Fibroblast of mammary gland (primary cell): ENCODE measurements at regions not wholly inside any gene's neighbourhood (a gene's known extent, or its start where the extent isn't known, plus 50 kb on each side); places are given as distances from the start of the nearest gene placed in this dataset.
"Not testable (repeated sequence)": the region's sequence is repeated elsewhere in the genome, so short reads cannot be mapped to it uniquely, and the experiment has no call there.

Experiments used
- DNase-seq: peaks from one replicate; pipeline ENCODE4 v3.0.0-alpha.2; 2010; ENCODE audit warnings: low read depth
- H3K4me3 ChIP-seq: 2 replicates; pipeline ENCODE4 v1.5.1; 2011; ENCODE audit warnings: low read depth, mild to moderate bottlenecking, low read length, moderate library complexity; ENCODE audit not compliant: control insufficient read depth
- TF ChIP-seq, protein P1 (sequence below): conservative IDR thresholded peaks from 2 replicates; pipeline ENCODE4 v1.5.1; 2011; ENCODE audit warnings: low read depth, low read length, inconsistent platforms; ENCODE audit not compliant: control insufficient read depth, insufficient read depth

DNA sequence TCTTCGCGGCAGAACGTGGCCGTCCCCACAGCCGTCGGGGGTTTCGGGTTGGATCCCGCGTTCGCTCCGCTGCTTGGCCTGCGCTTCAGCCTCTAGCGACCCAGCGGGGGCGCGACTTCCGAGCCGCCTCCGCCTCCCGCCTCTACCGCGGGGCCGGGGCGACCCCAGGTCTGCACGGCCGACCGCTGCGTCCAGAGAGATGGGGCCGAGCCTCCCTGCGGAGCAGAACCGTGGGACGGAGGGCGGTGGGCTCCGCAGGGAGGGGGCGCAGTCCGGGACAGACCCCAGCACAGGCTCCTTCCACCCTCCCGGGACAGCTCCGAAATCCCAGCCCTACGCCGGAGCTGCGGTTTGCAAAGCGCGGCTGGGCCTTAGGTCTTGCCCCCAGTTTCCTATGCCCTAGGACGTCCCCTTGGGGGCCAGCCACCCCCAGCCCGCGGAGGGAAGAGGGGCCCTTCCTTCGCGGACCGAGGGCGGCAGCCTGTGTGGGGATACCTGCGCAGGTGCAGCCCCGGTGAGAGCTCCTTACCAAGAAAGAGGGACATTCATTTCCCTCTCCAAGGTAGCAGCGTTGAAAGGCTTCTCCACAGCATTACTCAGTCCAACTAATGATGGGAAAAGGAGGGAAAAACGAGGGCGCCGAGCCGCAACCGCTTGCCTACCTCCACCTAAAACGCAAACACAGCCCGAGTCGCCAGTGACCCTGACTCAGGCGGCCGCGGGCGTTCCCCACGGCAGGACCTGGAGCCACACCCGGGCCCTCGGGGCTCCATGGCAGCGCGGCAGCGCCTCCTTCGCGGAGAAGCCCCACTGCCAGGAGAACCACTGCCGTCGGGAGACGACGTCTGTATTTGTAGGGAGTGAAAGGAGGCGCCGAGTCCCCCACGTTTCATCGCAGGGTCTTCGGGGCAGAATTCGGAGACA lies 115.7 kb downstream of the BMS1 start:
- TF ChIP-seq, protein P1, sequence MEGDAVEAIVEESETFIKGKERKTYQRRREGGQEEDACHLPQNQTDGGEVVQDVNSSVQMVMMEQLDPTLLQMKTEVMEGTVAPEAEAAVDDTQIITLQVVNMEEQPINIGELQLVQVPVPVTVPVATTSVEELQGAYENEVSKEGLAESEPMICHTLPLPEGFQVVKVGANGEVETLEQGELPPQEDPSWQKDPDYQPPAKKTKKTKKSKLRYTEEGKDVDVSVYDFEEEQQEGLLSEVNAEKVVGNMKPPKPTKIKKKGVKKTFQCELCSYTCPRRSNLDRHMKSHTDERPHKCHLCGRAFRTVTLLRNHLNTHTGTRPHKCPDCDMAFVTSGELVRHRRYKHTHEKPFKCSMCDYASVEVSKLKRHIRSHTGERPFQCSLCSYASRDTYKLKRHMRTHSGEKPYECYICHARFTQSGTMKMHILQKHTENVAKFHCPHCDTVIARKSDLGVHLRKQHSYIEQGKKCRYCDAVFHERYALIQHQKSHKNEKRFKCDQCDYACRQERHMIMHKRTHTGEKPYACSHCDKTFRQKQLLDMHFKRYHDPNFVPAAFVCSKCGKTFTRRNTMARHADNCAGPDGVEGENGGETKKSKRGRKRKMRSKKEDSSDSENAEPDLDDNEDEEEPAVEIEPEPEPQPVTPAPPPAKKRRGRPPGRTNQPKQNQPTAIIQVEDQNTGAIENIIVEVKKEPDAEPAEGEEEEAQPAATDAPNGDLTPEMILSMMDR = no peak
- DNase-seq = no peak
- H3K4me3 ChIP-seq = no peak overlapping the region

DNA sequence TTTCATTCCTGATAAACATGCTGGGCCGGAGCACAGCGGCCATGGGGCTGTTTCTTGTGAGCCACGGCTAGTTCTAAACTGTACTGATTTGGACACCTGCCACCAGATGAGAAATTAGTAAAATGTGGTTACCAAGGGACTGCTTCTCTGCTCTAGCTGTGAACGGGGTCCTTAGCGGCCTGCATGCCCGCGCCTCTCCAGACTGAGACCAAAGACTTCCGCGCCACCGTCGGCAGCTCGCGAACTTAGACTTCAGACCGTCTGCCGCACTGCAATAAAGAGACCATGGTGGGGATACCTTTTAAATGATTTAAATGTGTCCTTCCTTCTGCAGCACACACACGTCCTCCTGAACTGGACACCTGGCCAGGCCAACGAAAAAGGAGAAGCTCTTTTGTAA lies 116.4 kb downstream of the BMS1 start:
- no peak overlapping the region for H3K4me3 ChIP-seq
- no peak for DNase-seq
- TF ChIP-seq, protein P1 = no peak

DNA sequence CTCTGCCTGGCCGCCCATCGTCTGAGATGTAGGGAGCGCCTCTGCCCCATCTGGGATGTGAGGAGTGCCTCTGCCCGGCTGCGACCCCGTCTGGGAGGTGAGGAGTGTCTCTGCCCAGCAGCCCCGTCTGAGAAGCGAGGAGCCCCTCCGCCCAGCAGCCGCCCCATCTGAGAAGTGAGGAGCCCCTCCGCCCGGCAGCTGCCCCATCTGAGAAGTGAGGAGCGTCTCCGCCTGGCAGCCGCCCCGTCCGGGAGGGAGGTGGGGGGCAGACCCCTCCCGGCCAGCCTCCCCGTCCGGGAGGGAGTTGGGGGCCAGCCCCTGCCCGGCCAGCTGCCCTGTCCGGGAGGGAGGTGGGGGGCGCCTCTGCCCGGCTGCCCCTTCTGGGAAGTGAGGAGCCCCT lies 117.8 kb downstream of the BMS1 start:
- DNase-seq, H3K4me3 ChIP-seq: not testable (repeated sequence)

DNA sequence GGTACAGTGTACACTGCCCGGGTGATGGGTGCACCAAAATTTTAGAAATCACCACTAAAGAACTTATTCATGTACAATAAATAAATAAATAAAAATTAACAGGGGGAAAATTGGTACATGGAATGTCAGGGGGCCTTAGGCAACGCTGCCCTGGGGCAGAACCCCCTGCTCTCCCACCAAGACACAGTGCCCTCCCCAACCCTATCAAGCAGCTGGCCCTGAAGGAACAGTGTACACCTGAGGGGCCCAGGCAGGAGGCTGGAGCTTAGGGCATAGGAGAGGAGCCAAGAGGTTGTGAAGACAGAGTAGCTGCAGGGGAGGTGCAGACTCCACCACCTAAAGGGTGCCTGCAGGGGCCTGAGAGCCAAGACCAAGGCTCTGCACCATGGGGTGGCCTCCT lies 128.8 kb downstream of the BMS1 start:
- DNase-seq = no peak
- H3K4me3 ChIP-seq = no peak overlapping the region
- TF ChIP-seq, protein P1 = no peak

DNA sequence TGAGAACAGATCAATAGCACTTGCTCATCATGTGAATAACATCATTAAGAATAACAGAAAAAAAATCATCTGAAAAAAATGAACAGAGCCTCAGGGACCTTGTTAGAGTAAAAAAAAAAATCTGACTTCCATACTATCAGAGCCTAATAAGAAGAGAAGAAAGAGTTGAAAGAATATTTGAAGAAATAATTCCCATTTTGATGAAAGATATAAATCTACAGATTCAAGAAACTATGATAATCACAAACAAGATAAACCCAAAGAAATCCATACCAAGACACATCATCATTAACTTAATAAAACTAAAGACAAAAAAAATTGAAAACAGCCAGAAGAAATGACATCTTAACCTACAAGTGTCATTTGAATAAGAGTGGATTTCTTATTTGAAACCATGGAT lies 134.4 kb downstream of the BMS1 start:
- TF ChIP-seq, protein P1 = no peak
- DNase-seq = no peak
- no peak overlapping the region for H3K4me3 ChIP-seq

DNA sequence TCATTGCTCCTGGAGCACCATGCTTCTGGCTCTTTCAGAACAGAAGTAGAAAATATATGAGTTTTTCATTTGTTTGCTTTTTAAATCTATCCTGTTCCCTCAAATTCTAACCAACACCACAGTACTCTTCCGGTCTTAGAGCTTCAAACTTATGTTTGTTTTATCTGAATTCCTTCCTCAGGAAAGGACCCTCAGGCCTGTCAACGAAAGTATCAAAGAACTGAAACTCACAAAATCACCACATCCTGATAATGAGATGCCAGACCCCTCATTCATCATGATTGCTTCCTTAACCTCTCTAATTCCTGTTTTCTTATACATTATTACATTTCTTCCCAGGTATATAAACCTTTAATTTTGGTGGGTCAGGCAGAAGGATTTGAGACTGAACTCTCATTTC lies 135.2 kb downstream of the BMS1 start:
- H3K4me3 ChIP-seq = no peak overlapping the region
- no peak for DNase-seq

DNA sequence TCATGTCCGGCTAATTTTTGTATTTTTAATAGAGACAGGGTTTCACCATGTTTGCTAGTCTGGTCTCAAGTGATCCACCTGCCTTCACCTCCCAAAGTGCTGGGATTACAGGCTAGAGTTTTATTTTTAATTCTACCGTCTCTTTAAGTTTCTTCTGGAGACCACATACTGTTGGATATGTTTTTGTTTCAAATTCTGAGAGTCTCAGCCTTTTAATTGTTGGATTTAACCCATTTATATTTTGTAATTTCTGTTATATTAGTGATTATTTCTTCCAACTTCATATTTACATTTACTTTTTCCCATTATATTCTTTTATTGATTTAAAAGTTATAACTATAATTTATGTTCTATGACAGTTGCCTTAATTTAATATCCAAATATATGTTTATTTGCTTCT lies 139.4 kb downstream of the BMS1 start:
- no peak overlapping the region for H3K4me3 ChIP-seq
- TF ChIP-seq, protein P1 = no peak
- DNase-seq = no peak

More for the DNA sequence above, 135.2 kb downstream of the BMS1 start:
- TF ChIP-seq, protein P1 = no peak
